Stomach (tissue), 8 donors: ENCODE measurements at regions not wholly inside any gene's neighbourhood (a gene's known extent, or its start where the extent isn't known, plus 50 kb on each side); places are given as distances from the start of the nearest gene placed in this dataset.

Experiments used
- DNase-seq, 2 donors: peaks; one replicate each; pipeline versions ENCODE4 v3.0.0 to v3.0.0-alpha.2; 2013 to 2019
- H3K27ac ChIP-seq, 5 donors: fragments of 200-600 bp in 4 of 5; sonication (generic) in 4 of 5; one replicate each; pipeline ENCODE4 v1.5.1; 2013 to 2019; ENCODE audit warnings: mild to moderate bottlenecking in 1 of 5, moderate library complexity in 1 of 5
- H3K27me3 ChIP-seq, 3 donors: fragments of 200-600 bp; sonication (generic); one replicate each; pipeline ENCODE4 v1.5.1; 2017 to 2019; ENCODE audit warnings: mixed run types in 1 of 3
- H3K36me3 ChIP-seq, 4 donors: fragments of 200-600 bp; sonication (generic); 1 replicate in 3 of 4; 2 replicates in 1 of 4; pipeline ENCODE4 v1.5.1; 2016 to 2019
- H3K4me1 ChIP-seq, 4 donors: fragments of 200-600 bp; sonication (generic); one replicate each; pipeline ENCODE4 v1.5.1; 2016 to 2019
- H3K4me3 ChIP-seq, 4 donors: fragments of 200-600 bp; sonication (generic) in 3 of 4; one replicate each; pipeline ENCODE4 v1.5.1; 2016 to 2019; ENCODE audit warnings: mild to moderate bottlenecking in 1 of 4
- H3K9me3 ChIP-seq, 4 donors: fragments of 200-600 bp; sonication (generic); one replicate each; pipeline ENCODE4 v1.5.1; 2016 to 2019
- EP300 ChIP-seq: sonication (generic); formaldehyde crosslinking; IDR thresholded peaks from one replicate; pipeline ENCODE4 v1.6.1; 2017; ENCODE audit warnings: antibody characterized with exemption
- POLR2A ChIP-seq, 4 donors: fragments of 450-650 bp; IDR thresholded peaks; one replicate each; pipeline ENCODE4 v1.6.1; 2016; ENCODE audit warnings: antibody characterized with exemption in 4 of 4, control low read depth in 2 of 4, mild to moderate bottlenecking in 1 of 4, moderate library complexity in 1 of 4
- POLR2AphosphoS5 ChIP-seq, 3 donors: sonication (generic); formaldehyde crosslinking; IDR thresholded peaks; one replicate each; pipeline ENCODE4 v1.6.1; 2016; ENCODE audit warnings: antibody characterized with exemption in 3 of 3
- WGBS, 5 donors: extraction: QIAGEN DNeasy Blood & Tissue Kit in 3 of 5; methylation state at CpG; one replicate each; pipeline versions ENCODE4 v1.1.5 to v1.1.7; 2013 to 2018; 5-methylcytosine and 5-hydroxymethylcytosine counted together
- intact Hi-C: fragments of 100-400 bp; cut with DNase I; formaldehyde crosslinking; loops from one replicate; pipeline ENCODE4 v1.15.1; 2023; ENCODE audit warnings: low total_unique reads
- TF ChIP-seq, protein P1 (sequence below), 7 experiments: fragments of 450-650 bp in 4 of 7; fragments of 200-600 bp in 3 of 7; sonication (generic) in 3 of 7; IDR thresholded peaks; one replicate each; pipeline ENCODE4 v1.5.1; 2016 to 2019; ENCODE audit warnings: antibody characterized with exemption in 7 of 7, control low read depth in 2 of 7, mild to moderate bottlenecking in 1 of 7
- donor health status: healthy with polysubstance abuse.
- donor health status: Bipolar disorder and iron deficiency.
- donor health status: healthy.

- no peak for TF ChIP-seq POLR2A (IDR thresholded peaks at IDR 0.05)
- TF ChIP-seq, protein P1, sequence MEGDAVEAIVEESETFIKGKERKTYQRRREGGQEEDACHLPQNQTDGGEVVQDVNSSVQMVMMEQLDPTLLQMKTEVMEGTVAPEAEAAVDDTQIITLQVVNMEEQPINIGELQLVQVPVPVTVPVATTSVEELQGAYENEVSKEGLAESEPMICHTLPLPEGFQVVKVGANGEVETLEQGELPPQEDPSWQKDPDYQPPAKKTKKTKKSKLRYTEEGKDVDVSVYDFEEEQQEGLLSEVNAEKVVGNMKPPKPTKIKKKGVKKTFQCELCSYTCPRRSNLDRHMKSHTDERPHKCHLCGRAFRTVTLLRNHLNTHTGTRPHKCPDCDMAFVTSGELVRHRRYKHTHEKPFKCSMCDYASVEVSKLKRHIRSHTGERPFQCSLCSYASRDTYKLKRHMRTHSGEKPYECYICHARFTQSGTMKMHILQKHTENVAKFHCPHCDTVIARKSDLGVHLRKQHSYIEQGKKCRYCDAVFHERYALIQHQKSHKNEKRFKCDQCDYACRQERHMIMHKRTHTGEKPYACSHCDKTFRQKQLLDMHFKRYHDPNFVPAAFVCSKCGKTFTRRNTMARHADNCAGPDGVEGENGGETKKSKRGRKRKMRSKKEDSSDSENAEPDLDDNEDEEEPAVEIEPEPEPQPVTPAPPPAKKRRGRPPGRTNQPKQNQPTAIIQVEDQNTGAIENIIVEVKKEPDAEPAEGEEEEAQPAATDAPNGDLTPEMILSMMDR (IDR thresholded peaks at IDR 0.05) = no peak
- no peak for TF ChIP-seq POLR2AphosphoS5 (IDR thresholded peaks at IDR 0.05)
- no peak for TF ChIP-seq EP300
- Histone ChIP-seq H3K9me3 (no peaks in the 10 kb centered on the region), H3K36me3 (no peaks in the 10 kb centered on the region), H3K4me3 (no peak overlapping the region), H3K27ac (peak overlapping the region in 1 of 5 donors; percentile 84), H3K4me1 (peaks cover 17 to 28% (median 24%) of the 10 kb centered on the region in 4 donors), H3K27me3 (peaks cover 0 to 27% (median 4%) of the 10 kb centered on the region in 3 donors)
- intact Hi-C loops = no loop called here
- DNase-seq = no peak
- WGBS, 5 donors = 48 to 66% (median 62%) methylated on average over 1 of the region's 1 CpG
These were observed 68.1 kb downstream of the KLF15 start for GRCh38 chr3:126289096-126289495.

DNA sequence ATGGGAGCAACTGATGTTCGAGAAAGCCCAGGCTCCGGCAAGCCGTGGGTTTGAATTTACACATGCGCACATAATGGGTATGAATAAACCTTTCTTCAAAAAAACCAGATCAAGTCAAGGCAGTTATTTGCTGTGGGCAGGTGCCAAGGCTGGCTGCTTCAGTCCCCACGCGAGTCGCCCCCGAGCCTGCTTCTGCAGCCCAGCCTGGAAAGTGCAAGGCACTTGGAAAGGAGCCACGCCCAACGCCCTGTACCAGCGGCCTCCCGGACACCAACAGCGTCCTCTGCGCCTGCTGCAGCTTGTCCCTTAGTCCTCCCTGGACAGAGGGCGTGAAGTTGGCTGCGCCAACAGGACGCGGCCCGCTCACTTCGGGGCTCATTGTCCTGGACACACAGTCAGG, 68.9 kb downstream of the KLF15 start:
- TF ChIP-seq POLR2AphosphoS5 (IDR thresholded peaks at IDR 0.05) = peak in 1 of 3 donors; percentile 38
- TF ChIP-seq, protein P1 (IDR thresholded peaks at IDR 0.05) = no peak
- Histone ChIP-seq H3K36me3 (no peaks in the 10 kb centered on the region), H3K4me1 (peaks cover 17 to 28% (median 24%) of the 10 kb centered on the region in 4 donors), H3K9me3 (no peaks in the 10 kb centered on the region), H3K27me3 (peaks cover 0 to 27% (median 4%) of the 10 kb centered on the region in 3 donors), H3K27ac (peak overlapping the region in 4 of 5 donors; percentile 75 to 84 (median 80)), H3K4me3 (peak overlapping the region in 3 of 4 donors; percentile 43 to 50 (median 45))
- peak; percentile 44 to 73 for DNase-seq
- intact Hi-C loops = no loop called here
- WGBS, 5 donors = 14 to 32% (median 19%) methylated on average over 20 of the region's 20 CpGs

DNA sequence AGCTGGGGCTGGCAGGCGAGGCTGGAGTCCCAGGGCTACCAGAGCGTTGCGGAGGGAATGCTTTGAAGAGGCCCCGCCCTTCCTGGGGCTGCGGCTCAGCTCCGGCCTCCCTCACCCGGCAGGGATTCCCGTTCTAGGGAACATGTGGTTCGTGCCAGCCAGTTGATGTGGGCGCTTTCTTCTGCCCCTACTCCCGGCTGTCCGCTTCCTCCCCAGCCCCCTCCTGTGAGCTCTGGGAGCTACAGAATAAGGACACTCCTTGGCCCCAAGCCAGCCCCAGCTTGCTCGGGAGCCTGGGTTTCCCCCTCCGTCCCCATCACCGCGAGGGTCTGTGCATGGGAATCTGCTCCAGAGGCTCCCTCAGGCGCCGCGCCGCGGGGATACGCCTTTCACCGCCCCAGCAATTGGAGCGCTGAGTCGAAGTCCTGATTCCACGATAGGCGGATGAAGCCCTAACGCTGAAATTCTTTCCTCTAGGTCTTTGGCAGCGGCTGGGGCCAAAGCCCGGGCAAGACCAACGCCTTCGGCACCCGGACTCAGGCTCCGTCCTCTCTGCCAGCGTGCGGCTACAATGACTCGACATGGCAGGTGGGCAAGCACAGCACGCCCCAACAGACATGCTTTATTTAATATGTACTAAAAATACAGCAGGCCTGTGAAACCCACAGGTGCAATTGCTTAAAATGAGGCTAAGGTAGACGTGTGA, 69.5 kb downstream of the KLF15 start:
- Histone ChIP-seq H3K27ac (peak overlapping the region; percentile 37 to 84 (median 77)), H3K27me3 (peaks cover 0 to 27% (median 4%) of the 10 kb centered on the region in 3 donors), H3K36me3 (no peaks in the 10 kb centered on the region), H3K9me3 (no peaks in the 10 kb centered on the region), H3K4me3 (peak overlapping the region; percentile 43 to 50 (median 44)), H3K4me1 (peaks cover 17 to 28% (median 24%) of the 10 kb centered on the region in 4 donors)
- 2 to 6% (median 2%) methylated on average over 31 to 39 of the region's 39 CpGs for whole genome bisulfite sequencing, 5 donors
- intact Hi-C loops = no loop called here
- peak; percentile 75 to 84 for DNase-seq
- no peak for TF ChIP-seq POLR2A (IDR thresholded peaks at IDR 0.05)
- TF ChIP-seq POLR2AphosphoS5 (IDR thresholded peaks at IDR 0.05) = peak in 2 of 3 donors; percentile 13 to 40
- TF ChIP-seq, protein P1 (IDR thresholded peaks at IDR 0.05) = no peak
- no peak for TF ChIP-seq EP300

DNA sequence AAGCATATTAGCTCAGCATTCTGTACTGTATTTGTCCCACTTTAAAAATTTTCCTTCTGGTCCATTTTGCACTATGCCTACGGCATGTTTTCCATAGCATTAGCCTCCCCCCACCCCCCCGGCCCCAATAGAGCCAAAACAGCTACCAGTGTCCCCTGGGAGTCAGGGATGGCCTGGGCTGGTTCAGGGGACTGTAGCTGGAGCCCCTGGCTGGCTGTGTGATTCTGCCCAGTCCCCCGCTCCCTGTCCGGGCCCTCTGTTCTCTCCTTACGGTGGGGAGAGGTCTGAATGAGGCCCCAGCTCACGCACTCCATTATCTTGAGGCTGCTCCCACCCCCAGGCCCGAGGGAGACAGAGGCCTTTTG, 70.1 kb downstream of the KLF15 start:
- Histone ChIP-seq H3K4me3 (peak overlapping the region; percentile 43 to 50 (median 44)), H3K27ac (peak overlapping the region; percentile 37 to 84 (median 77)), H3K9me3 (no peaks in the 10 kb centered on the region), H3K4me1 (peaks cover 17 to 28% (median 24%) of the 10 kb centered on the region in 4 donors), H3K27me3 (peaks cover 0 to 27% (median 4%) of the 10 kb centered on the region in 3 donors), H3K36me3 (no peaks in the 10 kb centered on the region)
- no peak for DNase-seq
- intact Hi-C loops = no loop called here
- 13 to 25% (median 18%) methylated on average over 7 of the region's 7 CpGs for WGBS, 5 donors
- TF ChIP-seq EP300 (no peak), POLR2AphosphoS5 (IDR thresholded peaks at IDR 0.05) (no peak), POLR2A (IDR thresholded peaks at IDR 0.05) (no peak)
- TF ChIP-seq, protein P1 (IDR thresholded peaks at IDR 0.05) = no peak
